AG09309 (cell line): ENCODE measurements at regions not wholly inside any gene's neighbourhood (a gene's known extent, or its start where the extent isn't known, plus 50 kb on each side); places are given as distances from the start of the nearest gene placed in this dataset.

Experiments used
- DNase-seq: peaks from one replicate; pipeline ENCODE4 v3.0.0-alpha.2; 2010; ENCODE audit warnings: low read depth
- H3K4me3 ChIP-seq: 2 replicates; pipeline ENCODE4 v1.5.1; 2011; ENCODE audit warnings: mild to moderate bottlenecking, low read depth, low read length, moderate library complexity; ENCODE audit not compliant: control insufficient read depth
- CTCF ChIP-seq: IDR thresholded peaks from 2 replicates; pipeline ENCODE4 v1.5.1; 2011; ENCODE audit warnings: mild to moderate bottlenecking, low read depth, low read length, inconsistent platforms; ENCODE audit not compliant: insufficient read depth, control insufficient read depth; ENCODE audit errors: missing control alignments

GRCh38 chr13:59157181-59157580 is 1006.5 kb downstream of the DIAPH3 start:
- no peak for DNase-seq
- H3K4me3 ChIP-seq: no peak overlapping the region
- TF ChIP-seq CTCF: no peak

- no peak for TF ChIP-seq CTCF
- no peak overlapping the region for H3K4me3 ChIP-seq
- DNase-seq: no peak
These were observed 997.6 kb downstream of the DIAPH3 start for GRCh38 chr13:59166174-59166573.

- TF ChIP-seq CTCF: no peak
- DNase-seq: no peak
These were observed 991.7 kb downstream of the DIAPH3 start for GRCh38 chr13:59172076-59172475.

GRCh38 chr13:59176775-59177174 is 987.0 kb downstream of the DIAPH3 start:
- no peak for DNase-seq
- TF ChIP-seq CTCF: no peak
- H3K4me3 ChIP-seq: no peak overlapping the region

More at GRCh38 chr13:59172076-59172475, 991.7 kb downstream of the DIAPH3 start:
- H3K4me3 ChIP-seq: no peak overlapping the region

- TF ChIP-seq CTCF: no peak
- no peak overlapping the region for H3K4me3 ChIP-seq
- DNase-seq: no peak
These were observed 985.4 kb downstream of the DIAPH3 start for GRCh38 chr13:59178344-59178743.

GRCh38 chr13:59182241-59182640 is 981.5 kb downstream of the DIAPH3 start:
- no peak overlapping the region for H3K4me3 ChIP-seq
- no peak for TF ChIP-seq CTCF
- no peak for DNase-seq

- no peak for DNase-seq
- TF ChIP-seq CTCF: no peak
- no peak overlapping the region for H3K4me3 ChIP-seq
These were observed 966.3 kb downstream of the DIAPH3 start for GRCh38 chr13:59197397-59197796.
